DMS 273 treated with DMSO at 0.1 percent for 48 hours (cell line): ENCODE measurements at regions not wholly inside any gene's neighbourhood (a gene's known extent, or its start where the extent isn't known, plus 50 kb on each side); places are given as distances from the start of the nearest gene placed in this dataset.

Source experiments
- DNase-seq: peaks from one replicate; lab custom pipeline; 2025; lab: John Stamatoyannopoulos, UW

- no peak for DNase-seq
These were observed 132.6 kb upstream of the PUDP start for GRCh38 chrX:7280520-7280919.

DNA sequence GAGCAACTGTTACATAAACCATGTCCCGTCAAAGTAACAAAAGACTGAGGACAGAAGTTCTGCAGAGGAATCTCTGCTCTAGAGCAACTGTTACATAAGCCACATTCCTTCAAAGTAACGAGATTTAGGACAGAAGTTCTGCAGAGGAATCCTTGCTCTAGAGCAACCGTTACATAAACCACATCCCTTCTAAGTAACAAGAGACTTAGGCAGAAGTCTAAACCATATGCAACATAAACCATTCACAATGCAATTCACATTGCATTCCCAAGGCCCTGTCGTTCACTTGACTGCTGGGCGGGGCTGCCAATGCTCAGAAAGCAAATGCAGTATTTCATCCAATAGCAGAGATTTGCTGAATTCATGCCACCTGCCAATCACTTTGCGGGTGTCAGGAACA, 124.4 kb upstream of the PUDP start:
- DNase-seq, result no peak

DNA sequence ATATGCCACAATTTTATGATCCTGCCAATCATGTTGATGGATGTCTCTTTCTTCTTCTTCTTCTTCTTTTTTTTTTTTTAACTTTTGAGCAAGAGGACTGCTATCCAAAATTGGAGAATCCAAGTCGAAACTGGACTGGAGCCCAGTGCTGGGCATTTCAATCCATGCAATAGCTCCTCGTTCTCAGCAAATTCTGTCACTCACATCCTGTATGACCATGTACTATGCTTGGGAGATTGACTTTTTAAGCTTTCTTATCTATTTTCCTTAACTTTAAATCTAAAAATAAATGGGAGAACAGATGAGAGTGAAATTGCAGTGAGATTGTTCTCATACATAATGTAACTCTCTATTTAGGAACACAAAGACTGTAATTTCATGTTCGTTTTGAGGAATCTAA, 123.0 kb upstream of the PUDP start:
- no peak for DNase-seq

DNA sequence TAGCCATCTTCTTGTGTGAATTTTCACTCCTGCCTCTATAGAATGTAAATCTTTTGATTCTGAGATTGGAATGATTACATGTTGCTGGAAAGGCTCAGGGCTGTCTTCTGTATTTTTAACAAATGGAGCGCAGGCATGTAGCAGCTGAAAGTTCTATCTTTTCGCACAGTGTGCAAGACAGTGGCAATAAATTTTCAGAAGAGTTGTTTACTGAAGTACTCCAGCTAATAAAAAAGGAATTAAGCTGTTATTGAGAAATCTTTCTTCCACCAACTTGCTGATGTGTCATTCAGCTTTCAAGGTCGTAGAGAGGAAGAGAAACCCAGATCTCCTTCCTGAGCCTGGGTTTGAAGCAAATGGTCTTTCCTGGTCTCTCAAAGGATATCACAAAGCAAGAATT, 122.0 kb upstream of the PUDP start:
- DNase-seq, result no peak

DNA sequence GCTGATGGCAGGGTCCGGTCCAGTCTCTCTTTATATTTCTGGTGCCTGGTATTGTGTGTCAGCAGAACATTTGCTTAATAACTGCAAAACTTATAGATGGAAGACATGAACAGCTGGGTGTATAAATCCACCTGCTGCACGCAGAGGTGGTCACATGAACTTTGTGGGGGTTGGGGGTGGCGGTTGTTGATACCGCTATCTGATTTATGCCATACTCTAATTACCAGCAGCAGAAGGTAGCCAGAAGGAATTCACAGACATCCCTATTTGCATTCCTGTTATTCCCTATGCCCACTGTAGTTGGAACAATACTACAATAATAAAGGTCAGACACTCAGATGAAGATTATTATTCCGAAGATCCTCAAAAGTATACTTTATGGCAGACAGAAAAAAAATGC, 121.6 kb upstream of the PUDP start:
- DNase-seq, result no peak

- no peak for DNase-seq
These were observed 118.3 kb upstream of the PUDP start for GRCh38 chrX:7266288-7266687.

DNA sequence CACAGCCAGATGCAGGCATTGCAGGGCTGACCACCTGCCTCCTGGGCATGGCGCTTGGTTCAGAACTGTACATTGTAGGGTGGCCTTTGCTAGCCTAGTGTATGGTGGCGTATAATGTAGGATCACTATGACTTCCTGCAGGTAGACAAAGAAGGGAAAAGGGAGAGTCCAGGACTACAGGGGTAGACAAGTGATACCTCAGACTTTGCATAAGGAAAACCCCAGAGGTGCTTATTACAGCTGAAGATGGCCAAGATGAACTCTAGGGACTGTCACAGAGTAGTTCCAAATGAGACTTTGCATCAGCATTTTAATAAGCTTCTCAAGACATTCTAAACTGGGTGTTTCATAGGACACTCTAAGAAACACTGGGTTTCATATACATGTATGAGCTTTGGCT, 116.4 kb upstream of the PUDP start:
- DNase-seq, result no peak

GRCh38 chrX:7263961-7264360, 116.0 kb upstream of the PUDP start:
- no peak for DNase-seq

- DNase-seq, result no peak
These were observed 115.4 kb upstream of the PUDP start for GRCh38 chrX:7263330-7263729.

DNA sequence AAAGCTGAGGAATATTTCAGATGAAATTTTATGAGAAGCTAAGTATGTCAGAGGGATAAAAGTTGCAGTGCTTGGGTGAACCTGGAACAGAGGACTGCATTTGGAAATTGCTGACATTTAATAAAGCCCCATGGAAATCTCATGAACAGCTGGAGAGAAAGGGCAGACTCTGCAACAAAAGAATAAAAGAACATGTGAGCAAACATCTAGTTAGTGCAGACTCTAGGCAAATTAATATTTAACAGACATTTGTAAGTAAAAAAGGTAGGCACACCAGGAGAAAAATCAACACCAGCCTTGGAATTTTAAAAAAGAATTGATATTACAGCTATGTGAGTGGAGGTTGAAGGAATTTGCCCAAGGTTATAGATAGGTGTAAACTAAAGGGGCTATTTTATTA, 114.6 kb upstream of the PUDP start:
- no peak for DNase-seq

- no peak for DNase-seq
These were observed 113.8 kb upstream of the PUDP start for GRCh38 chrX:7261672-7262332.

DNA sequence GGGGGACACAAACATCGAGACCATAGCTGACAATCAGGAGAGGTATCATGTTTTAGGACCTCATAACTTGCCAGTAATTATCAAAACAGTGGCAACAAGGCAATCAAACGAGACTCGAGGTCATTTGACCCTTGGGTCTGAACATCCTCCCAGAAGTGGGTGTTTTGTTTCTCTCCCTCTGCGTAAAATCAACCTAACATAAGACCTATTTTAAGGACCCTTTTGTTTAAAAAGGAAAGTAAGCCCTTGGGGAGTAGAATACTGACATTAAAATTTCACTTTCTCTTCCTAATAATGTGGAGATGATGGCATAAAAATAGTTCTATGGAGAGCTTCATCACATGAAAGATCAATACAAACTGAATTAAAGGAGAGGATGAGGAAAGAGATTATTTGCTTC, 106.2 kb upstream of the PUDP start:
- DNase-seq, result no peak

- no peak for DNase-seq
These were observed 105.6 kb upstream of the PUDP start for GRCh38 chrX:7253565-7253964.

DNA sequence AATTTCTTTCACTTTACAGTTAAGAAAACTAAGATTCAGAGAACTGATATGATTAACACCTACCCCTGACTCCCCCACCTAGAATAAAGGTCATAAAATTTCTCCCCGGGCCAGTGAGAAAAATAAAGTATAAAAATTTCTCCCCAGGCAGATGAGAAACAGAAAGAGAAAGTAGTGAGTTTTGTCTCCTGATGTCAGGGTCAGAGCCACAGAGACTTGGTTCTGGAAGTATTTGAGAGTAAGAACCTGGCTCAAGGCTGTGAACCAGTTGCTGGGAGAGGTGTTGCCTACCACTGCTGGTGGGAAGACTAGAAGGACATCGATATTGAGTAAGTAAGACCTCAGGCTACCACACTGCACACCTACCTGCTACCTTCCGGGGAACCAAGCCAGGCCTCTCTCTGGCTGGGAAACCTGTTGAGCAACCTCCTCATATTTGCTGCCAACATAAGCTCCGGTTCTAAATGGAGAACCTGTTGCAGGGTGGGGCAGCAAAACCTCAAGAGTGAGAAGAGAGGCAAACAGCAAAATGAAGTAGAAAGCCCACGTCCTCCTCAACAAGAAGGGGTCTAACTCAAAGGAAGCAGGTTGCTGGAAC, 104.2 kb upstream of the PUDP start:
- no peak for DNase-seq

- DNase-seq, result no peak
These were observed 99.4 kb upstream of the PUDP start for GRCh38 chrX:7247346-7247745.

DNA sequence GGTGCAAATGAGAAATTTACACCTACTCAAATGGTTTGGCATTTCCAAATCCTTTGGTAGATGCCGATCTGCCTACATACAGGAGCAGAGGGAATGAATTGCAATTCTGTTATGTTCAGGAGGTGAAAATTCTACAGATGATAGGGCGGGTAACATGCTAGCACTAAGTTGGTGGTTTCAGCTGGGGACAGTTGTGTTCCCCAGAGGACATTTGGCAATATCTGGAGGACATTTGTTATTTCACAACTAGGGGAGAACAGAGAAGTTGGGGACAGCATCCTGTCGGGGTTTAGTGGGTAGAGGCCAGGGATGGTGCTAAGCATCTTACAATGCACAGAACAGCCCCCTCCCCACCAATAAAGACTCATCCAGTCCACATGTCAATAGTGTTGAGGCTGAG, 96.5 kb upstream of the PUDP start:
- no peak for DNase-seq

DNA sequence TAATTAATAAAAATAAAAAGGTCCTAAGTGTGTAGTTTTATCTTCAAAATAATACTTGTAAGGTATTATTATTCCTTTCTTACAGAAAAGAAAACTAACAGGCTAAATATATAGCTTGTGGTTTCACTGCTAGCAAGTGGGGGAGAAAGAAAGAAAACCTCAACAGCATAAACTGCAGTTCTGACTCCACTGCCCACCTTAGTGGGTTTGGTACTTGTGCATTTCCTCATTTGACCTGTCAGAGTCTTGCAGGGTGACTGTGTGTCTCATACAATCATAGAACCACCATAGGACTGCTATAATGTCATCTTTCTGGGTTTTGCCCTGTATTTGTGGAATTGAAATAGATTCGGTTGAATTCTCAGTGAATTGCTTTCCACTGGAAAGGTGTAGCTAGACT, 94.7 kb upstream of the PUDP start:
- DNase-seq, result no peak

- DNase-seq, result no peak
These were observed 93.0 kb upstream of the PUDP start for GRCh38 chrX:7240929-7241328.

GRCh38 chrX:7235071-7235470, 87.1 kb upstream of the PUDP start:
- no peak for DNase-seq

DNA sequence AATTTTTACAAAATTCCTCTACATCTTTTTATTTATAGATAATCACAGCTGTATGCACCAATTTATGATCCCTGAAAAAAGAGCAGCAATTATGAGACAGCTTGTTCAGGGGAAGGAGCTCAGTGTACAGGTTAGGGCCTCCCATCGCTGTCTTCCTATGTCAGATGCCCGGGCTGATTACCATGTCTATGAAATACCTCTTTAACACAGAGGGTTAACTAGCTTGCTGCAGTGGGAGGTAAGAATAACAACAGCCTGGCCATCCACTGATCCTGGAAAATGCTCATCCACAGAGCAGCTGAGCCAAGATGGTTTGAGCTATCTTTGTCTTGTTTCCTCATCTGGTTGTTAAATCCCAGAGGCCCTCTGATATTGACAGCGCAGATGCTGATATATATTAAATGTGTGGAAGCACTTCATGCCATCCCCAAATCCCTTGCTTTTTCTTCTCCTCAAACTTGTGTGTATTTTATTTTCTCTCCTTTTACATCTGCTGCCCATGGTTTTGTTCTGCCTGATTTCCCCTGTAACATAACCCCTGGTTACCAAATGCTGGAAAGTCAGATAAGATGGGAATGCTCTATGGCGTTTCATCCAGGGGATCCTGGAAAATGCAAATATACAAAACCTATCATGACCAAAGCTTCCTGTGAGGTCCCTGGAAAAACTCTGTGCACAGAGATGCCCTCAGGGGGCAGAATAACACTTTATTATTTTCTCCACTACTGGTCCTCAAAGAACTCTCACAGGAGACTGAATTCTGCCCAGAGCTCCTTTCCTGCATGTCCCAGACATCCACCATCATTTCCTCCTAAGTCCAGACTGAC, 85.8 kb upstream of the PUDP start:
- DNase-seq, result no peak

DNA sequence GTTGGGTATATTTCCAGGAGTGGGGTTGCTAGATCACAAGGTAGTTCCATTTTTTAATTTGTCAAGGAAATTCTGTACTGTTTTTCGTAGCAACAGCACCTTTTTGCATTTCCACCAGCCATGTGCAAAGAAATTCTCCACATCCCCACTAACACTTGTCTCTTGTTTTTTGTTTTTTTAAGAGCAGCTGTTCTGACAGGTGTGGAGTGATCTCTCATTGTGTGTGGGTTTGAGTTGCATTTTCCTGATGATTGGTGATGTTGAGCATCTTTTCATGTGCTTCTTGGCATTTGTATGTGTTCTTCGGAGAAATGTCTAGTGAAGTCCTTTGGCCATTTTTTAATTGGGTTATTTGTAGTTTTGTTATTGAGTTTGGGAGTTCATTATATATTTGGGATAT, 80.3 kb upstream of the PUDP start:
- DNase-seq, result no peak

DNA sequence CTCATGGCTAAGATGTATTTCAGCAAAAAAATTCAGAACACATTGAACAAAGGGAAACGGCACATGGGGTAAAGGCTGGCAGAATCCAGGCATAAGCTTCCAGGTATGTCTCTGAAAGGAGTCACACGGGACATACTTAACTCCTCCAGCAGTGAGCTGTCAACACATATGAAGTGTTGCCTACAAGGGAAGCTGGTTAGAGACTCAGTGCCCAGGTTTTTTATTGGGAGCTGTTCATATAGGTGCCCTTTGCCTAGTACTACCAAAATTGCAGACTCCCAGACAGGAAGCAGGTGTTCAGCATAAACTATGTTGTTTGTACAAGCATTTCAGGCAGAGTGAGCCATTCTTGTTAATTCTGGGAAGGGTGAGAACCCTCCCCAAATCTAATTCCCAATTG, 77.4 kb upstream of the PUDP start:
- DNase-seq, result no peak

DNA sequence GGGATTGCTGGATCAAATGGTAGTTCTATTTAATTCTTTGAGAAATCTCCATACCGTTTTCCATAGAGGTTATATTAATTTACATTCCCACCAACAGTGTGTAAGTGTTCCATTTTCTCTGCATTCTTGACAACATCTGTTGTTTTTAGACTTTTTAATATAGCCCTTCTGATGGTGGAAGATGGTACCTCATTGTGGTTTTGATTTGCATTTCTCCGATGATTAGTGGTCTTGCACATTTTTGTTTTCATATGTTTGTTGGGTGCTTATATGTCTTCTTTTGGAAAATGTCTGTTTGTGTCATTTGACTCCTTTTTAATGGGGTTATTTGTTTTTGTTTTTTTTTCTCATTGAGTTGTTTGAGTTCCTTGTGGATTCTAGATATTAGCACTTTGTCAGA, 75.3 kb upstream of the PUDP start:
- DNase-seq, result no peak

DNA sequence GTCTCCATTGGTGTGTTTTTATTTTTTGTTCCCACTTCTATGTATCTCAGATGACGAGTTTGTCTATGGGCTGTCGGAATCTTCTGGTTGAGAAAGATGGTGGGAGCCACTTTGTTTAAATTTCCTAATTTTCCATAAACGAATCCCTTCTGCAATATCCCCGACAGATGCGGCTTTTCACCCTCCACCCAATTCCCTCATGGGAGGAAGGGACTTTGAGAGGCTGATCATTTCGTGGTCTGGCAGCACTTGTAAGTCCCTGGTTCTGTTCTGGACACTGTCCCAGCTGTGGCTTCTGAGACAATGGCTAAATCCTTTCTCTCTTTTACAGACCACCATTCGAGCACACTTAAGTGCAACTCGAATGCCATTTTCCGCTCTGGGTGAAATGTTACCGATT, 72.2 kb upstream of the PUDP start:
- no peak for DNase-seq
